ENCODE measurements at regions not wholly inside any gene's neighbourhood (a gene's known extent, or its start where the extent isn't known, plus 50 kb on each side); places are given as distances from the start of the nearest gene placed in this dataset.
A peak's percentile ranks its signal among the peaks of the same experiment; 100 is the strongest.
"Not testable (repeated sequence)": the region's sequence is repeated elsewhere in the genome, so short reads cannot be mapped to it uniquely, and the experiment has no call there.

DNA sequence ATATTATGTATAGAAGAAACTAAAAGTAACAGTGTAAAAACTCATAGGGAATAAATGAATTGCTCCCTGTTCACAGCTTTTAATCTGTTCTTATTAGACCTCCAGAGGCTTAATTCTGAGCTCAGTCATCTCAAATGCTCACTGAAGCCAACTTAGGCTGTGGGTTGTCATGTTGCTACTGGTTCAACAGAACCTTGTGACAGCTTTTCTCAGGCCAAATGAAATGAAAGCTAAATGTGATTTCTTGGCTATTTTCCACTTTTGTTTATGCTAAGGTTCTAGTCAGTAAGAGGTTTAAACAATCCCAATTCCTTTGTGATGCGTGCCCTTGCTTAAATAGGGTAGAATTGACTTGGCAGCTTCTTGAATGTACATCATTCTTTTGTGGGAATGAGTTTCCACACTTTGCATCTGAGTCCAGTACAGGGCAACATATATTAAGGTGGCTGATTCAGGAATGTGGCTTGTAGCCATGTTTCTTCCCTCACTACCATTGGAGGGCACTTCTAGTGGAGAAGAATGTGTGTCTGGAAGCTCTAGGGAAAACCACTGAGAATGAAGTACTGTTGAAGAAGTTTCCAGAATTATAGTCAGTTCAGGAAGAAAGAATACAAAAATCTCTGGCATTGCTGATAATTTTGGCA, 156.4 kb downstream of the NEDD1 start:
- Histone ChIP-seq H3K4me1 (no peaks in the 10 kb centered on the region), H3K27ac (no peak overlapping the region), H3K4me3 (no peak overlapping the region), H3K9me3 (no peaks in the 10 kb centered on the region), H3K27me3 (no peaks in the 10 kb centered on the region), H3K36me3 (no peaks in the 10 kb centered on the region)
- TF ChIP-seq, protein P1, sequence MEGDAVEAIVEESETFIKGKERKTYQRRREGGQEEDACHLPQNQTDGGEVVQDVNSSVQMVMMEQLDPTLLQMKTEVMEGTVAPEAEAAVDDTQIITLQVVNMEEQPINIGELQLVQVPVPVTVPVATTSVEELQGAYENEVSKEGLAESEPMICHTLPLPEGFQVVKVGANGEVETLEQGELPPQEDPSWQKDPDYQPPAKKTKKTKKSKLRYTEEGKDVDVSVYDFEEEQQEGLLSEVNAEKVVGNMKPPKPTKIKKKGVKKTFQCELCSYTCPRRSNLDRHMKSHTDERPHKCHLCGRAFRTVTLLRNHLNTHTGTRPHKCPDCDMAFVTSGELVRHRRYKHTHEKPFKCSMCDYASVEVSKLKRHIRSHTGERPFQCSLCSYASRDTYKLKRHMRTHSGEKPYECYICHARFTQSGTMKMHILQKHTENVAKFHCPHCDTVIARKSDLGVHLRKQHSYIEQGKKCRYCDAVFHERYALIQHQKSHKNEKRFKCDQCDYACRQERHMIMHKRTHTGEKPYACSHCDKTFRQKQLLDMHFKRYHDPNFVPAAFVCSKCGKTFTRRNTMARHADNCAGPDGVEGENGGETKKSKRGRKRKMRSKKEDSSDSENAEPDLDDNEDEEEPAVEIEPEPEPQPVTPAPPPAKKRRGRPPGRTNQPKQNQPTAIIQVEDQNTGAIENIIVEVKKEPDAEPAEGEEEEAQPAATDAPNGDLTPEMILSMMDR (IDR thresholded peaks at IDR 0.05): no peak
- DNase-seq (ENCODE audit: low spot score in 2 of 2): no peak
- intact Hi-C loops (cut with DNase I): no loop called here

DNA sequence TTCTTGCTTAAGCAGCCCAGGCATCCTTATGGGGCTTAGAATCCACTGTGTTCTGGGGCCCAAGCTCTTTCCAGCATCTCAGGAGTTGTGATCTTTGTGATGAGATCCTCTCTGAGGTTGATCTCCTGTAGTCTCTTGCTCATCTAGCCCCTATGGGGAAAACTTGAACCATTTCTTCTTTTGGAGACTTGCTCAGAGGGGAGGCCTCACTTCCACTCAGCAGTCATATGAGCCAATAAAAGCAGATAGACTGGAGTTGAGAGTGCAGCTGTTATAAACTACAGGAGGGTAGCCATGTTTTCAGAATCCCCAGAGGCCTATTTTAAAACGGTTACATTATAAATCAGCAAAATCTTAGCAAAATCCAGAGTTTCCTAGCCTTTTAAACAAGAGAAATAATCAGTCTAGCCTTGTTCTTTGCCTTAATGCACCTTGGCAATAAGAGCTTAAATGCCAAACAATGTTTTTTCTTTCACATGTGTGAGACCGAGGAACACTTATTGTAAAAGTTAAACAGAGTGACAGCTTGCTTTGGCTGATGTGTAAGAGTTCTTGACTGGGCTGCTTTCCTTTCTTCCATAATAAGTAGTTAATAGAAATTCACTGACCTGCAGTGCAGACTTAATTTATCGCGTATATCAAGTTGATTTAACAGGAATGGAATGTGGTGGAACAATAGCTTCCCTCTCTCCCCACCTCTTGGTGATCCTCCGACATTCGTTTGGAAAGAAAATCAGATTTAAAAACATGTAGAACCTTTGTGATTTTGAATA, 168.3 kb downstream of the NEDD1 start:
- intact Hi-C loops (cut with DNase I): no loop called here
- Histone ChIP-seq H3K36me3 (no peaks in the 10 kb centered on the region), H3K9me3 (no peaks in the 10 kb centered on the region), H3K27me3 (no peaks in the 10 kb centered on the region), H3K27ac (peak overlapping the region; percentile 28 to 37), H3K4me1 (no peaks in the 10 kb centered on the region), H3K4me3 (no peak overlapping the region)
- TF ChIP-seq, protein P1 (IDR thresholded peaks at IDR 0.05): no peak
- DNase-seq (ENCODE audit: low spot score in 2 of 2): no peak

DNA sequence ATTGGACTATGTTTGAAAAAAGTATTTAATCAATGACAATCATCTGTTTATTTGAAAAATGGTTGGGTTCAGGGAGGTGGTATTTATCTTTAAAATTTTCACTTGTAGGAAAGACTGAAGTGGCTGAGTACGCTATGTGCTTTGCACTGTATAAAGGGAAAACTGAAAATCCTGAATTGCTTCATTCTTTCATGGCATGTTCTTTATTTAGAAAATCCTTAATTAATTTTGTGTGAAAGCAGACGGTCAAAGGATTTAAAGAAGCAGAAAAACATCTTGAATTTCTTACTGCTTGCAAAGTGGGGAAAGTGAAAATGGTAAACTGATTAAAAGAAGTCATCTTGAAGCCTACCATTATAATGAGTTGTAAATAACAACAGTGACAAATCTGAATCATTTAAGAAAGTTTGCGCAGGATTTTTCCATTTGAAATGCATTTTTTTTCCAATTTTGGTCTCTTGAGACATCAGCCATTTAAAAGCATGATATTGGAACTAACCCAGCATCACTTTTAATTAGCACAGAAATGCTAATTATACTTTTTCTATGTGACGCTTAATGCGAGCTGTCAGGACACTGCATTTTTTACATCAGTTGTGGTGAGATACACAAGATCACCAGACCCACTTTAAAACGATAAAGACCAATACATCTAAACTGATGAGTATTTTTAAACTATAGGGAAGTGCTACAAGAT, 169.0 kb downstream of the NEDD1 start:
- DNase-seq (ENCODE audit: low spot score in 2 of 2): no peak
- H3K27ac ChIP-seq: peak overlapping the region in 1 of 2 donors; percentile 24
- no peaks in the 10 kb centered on the region for H3K4me1 ChIP-seq
- H3K9me3 ChIP-seq: no peaks in the 10 kb centered on the region
- intact Hi-C loops (cut with DNase I): no loop called here
- no peaks in the 10 kb centered on the region for H3K27me3 ChIP-seq
- TF ChIP-seq, protein P1 (IDR thresholded peaks at IDR 0.05): no peak
- H3K36me3 ChIP-seq: no peaks in the 10 kb centered on the region
- H3K4me3 ChIP-seq: no peak overlapping the region

DNA sequence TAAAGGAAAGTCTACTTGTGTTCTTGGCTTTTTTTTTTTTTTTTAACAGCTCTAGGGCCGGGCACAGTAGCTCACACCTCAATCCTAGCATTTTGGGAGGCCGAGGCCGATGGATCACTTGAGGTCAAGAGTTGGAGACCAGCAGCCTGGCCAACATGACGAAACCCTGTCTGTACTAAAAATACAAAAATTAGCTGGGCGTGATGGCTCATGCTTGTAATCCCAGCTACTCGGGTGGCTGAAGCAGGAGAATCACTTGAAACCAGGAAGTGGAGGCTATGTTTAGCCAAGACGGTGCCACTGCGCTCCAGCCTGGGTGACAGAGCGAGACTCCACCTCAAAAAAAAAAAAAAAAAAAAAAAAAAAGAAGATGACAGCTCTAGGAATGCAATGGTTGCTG, 169.9 kb downstream of the NEDD1 start:
- H3K9me3 ChIP-seq; H3K4me3 ChIP-seq; H3K27me3 ChIP-seq; H3K27ac ChIP-seq; H3K4me1 ChIP-seq; H3K36me3 ChIP-seq; intact Hi-C loops (cut with DNase I): not testable (repeated sequence)
- DNase-seq (ENCODE audit: low spot score in 2 of 2): peak in 1 of 2 donors; percentile 8

DNA sequence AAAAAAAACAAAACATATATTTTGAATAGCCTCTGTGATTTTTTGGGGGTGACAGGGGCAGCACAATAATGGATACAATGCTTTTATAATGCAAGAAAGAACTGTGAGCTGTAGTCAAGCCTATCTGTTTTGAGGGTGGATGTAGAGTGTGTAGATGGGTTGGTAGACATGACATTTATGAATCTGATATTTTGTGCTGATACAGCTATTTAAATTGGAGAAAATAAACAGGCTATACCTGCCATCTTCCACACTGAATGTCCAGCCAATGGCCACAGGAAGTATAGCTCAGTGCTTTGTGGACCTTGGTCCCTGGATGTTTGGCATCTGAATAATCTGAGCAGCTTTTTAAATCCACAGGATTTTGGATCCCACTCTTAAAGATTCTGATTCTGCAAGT, 175.0 kb downstream of the NEDD1 start:
- no peaks in the 10 kb centered on the region for H3K36me3 ChIP-seq
- TF ChIP-seq, protein P1 (IDR thresholded peaks at IDR 0.05): no peak
- intact Hi-C loops (cut with DNase I): no loop called here

DNA sequence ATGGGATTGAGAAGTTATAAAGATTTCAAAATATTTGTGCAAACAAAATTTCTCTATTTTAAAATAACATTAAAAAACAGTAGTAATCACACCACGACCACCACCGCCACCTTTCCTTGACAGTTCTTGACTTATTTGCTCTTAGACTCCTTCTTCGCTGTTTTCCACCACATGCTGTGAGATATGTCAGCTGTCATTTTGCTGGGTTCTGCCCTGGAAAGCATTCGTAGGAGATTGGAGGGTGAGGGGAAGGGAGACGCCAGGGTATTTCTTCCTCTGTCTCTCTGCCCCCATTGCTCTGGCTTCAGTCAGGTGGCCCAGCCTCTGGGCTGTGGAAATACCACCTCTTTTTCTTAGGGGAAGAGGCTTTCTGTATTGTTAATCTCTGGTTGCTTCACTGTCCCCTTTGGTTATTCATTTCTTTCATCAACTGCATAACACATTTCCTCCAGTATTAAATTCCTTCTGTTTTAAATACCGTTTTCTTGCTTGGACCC, 186.2 kb downstream of the NEDD1 start:
- H3K27ac ChIP-seq: no peak overlapping the region
- no peak for DNase-seq (ENCODE audit: low spot score in 2 of 2)
- TF ChIP-seq, protein P1 (IDR thresholded peaks at IDR 0.05): no peak
- H3K4me1 ChIP-seq: no peaks in the 10 kb centered on the region
- no peaks in the 10 kb centered on the region for H3K27me3 ChIP-seq
- no peak overlapping the region for H3K4me3 ChIP-seq
- H3K9me3 ChIP-seq: no peaks in the 10 kb centered on the region
- intact Hi-C loops (cut with DNase I): no loop called here
- H3K36me3 ChIP-seq: no peaks in the 10 kb centered on the region

More for the DNA sequence above, 175.0 kb downstream of the NEDD1 start:
- Histone ChIP-seq H3K27me3 (no peaks in the 10 kb centered on the region), H3K4me3 (no peak overlapping the region), H3K9me3 (no peaks in the 10 kb centered on the region), H3K27ac (no peak overlapping the region), H3K4me1 (no peaks in the 10 kb centered on the region)
- DNase-seq (ENCODE audit: low spot score in 2 of 2): no peak

Data from ascending aorta (tissue), 2 donors.